WTC11 (cell line): ENCODE measurements at regions not wholly inside any gene's neighbourhood (a gene's known extent, or its start where the extent isn't known, plus 50 kb on each side); places are given as distances from the start of the nearest gene placed in this dataset.
A peak's percentile ranks its signal among the peaks of the same experiment; 100 is the strongest.
"Not testable (repeated sequence)": the region's sequence is repeated elsewhere in the genome, so short reads cannot be mapped to it uniquely, and the experiment has no call there.

Source experiments
- ATAC-seq: fragments of 200-7000 bp; cut with Tn5 transposase; 2 replicates; pipeline ENCODE4 v1.10.0; 2021; ENCODE audit warnings: mild to moderate bottlenecking, moderate library complexity
- CTCF ChIA-PET: fragments of 300-600 bp; sonication (Branson Sonifier 250); formaldehyde crosslinking; loops from one replicate; lab custom pipeline; 2021; ENCODE audit warnings: antibody characterized with exemption; lab: Charles Lee
- POLR2A ChIA-PET: fragments of 350-600 bp; sonication (Branson Sonifier 250); formaldehyde crosslinking; loops from one replicate; lab custom pipeline; 2021; ENCODE audit warnings: antibody characterized with exemption; lab: Charles Lee
- DNase-seq: peaks from one replicate; pipeline ENCODE4 v3.0.0; 2021; ENCODE audit warnings: low spot score
- H3K27ac Mint-ChIP-seq: 2 replicates; pipeline ENCODE4 v1.8.0; 2021; ENCODE audit warnings: mixed read lengths
- H3K27me3 Mint-ChIP-seq: 2 replicates; pipeline ENCODE4 v1.8.0; 2021; ENCODE audit warnings: low read depth, mild to moderate bottlenecking, moderate library complexity, mixed read lengths
- H3K36me3 Mint-ChIP-seq: 2 replicates; pipeline ENCODE4 v1.8.0; 2021; ENCODE audit warnings: mixed read lengths
- H3K4me1 Mint-ChIP-seq: 2 replicates; pipeline ENCODE4 v1.8.0; 2022; ENCODE audit warnings: mixed read lengths
- H3K4me3 Mint-ChIP-seq: 2 replicates; pipeline ENCODE4 v1.8.0; 2021; ENCODE audit warnings: mild to moderate bottlenecking, moderate library complexity, mixed read lengths
- H3K9me3 Mint-ChIP-seq: 2 replicates; pipeline ENCODE4 v1.8.0; 2021; ENCODE audit warnings: mixed read lengths
- ATF3 ChIP-seq: sonication (generic); formaldehyde crosslinking; conservative IDR thresholded peaks from 2 replicates; pipeline ENCODE4 v1.8.1; 2022; ENCODE audit warnings: mild to moderate bottlenecking, missing genetic modification reagents
- CREB1 ChIP-seq: sonication (generic); formaldehyde crosslinking; IDR thresholded peaks from 2 replicates; pipeline ENCODE4 v1.8.0; 2023; ENCODE audit warnings: mild to moderate bottlenecking, missing genetic modification reagents
- CREM ChIP-seq: sonication (generic); formaldehyde crosslinking; IDR thresholded peaks from 2 replicates; pipeline ENCODE4 v1.8.1; 2022; ENCODE audit warnings: mild to moderate bottlenecking, missing genetic modification reagents, moderate library complexity
- ELF4 ChIP-seq: sonication (generic); formaldehyde crosslinking; IDR thresholded peaks from 2 replicates; pipeline ENCODE4 v1.8.1; 2022; ENCODE audit warnings: low read depth, mild to moderate bottlenecking, moderate library complexity, missing genetic modification reagents
- FOXP4 ChIP-seq: sonication (generic); formaldehyde crosslinking; IDR thresholded peaks from 2 replicates; pipeline ENCODE4 v1.8.0; 2022; ENCODE audit warnings: mild to moderate bottlenecking, missing genetic modification reagents
- HMGA2 ChIP-seq: fragments of 250-450 bp; sonication (Bioruptor Pico); IDR thresholded peaks from 2 replicates; pipeline ENCODE4 v1.4.0; 2021; ENCODE audit warnings: mild to moderate bottlenecking, moderate library complexity
- MLX ChIP-seq: sonication (generic); formaldehyde crosslinking; IDR thresholded peaks from 2 replicates; pipeline ENCODE4 v1.8.1; 2023; ENCODE audit warnings: mild to moderate bottlenecking, missing genetic modification reagents, moderate library complexity
- MXD4 ChIP-seq: fragments of 250-450 bp; sonication (Bioruptor Pico); IDR thresholded peaks from 2 replicates; pipeline ENCODE4 v1.8.0; 2021; ENCODE audit warnings: mild to moderate bottlenecking, moderate library complexity, borderline replicate concordance
- NFE2L1 ChIP-seq: sonication (generic); formaldehyde crosslinking; IDR thresholded peaks from 2 replicates; pipeline ENCODE4 v1.8.1; 2023; ENCODE audit warnings: missing genetic modification reagents
- NFYB ChIP-seq: sonication (generic); formaldehyde crosslinking; conservative IDR thresholded peaks from 2 replicates; pipeline ENCODE4 v1.8.0; 2022; ENCODE audit warnings: low read depth, missing genetic modification reagents
- OVOL2 ChIP-seq: fragments of 250-450 bp; sonication (Bioruptor Pico); IDR thresholded peaks from 2 replicates; pipeline ENCODE4 v1.9.0; 2021; ENCODE audit warnings: mild to moderate bottlenecking, borderline replicate concordance
- SP1 ChIP-seq: sonication (generic); formaldehyde crosslinking; conservative IDR thresholded peaks from 2 replicates; pipeline ENCODE4 v1.8.1; 2022; ENCODE audit warnings: missing genetic modification reagents
- TEAD1 ChIP-seq: sonication (generic); formaldehyde crosslinking; IDR thresholded peaks from 2 replicates; pipeline ENCODE4 v1.8.0; 2022; ENCODE audit warnings: mild to moderate bottlenecking, missing genetic modification reagents
- USF2 ChIP-seq: sonication (generic); formaldehyde crosslinking; IDR thresholded peaks from 2 replicates; pipeline ENCODE4 v1.8.1; 2023; ENCODE audit warnings: mild to moderate bottlenecking, missing genetic modification reagents, moderate library complexity
- ZNF121 ChIP-seq: sonication (generic); formaldehyde crosslinking; IDR thresholded peaks from 2 replicates; pipeline ENCODE4 v1.8.0; 2023; ENCODE audit warnings: missing genetic modification reagents
- ZNF232 ChIP-seq: sonication (generic); formaldehyde crosslinking; IDR thresholded peaks from 2 replicates; pipeline ENCODE4 v1.8.0; 2022; ENCODE audit warnings: mild to moderate bottlenecking, missing genetic modification reagents
- ZNF263 ChIP-seq: sonication (generic); formaldehyde crosslinking; IDR thresholded peaks from 2 replicates; pipeline ENCODE4 v1.8.1; 2022; ENCODE audit warnings: low read depth, mild to moderate bottlenecking, moderate library complexity, missing genetic modification reagents
- ZNF416 ChIP-seq: fragments of 250-450 bp; sonication (Bioruptor Pico); IDR thresholded peaks from 2 replicates; pipeline ENCODE4 v1.9.0; 2021; ENCODE audit warnings: mild to moderate bottlenecking, inconsistent platforms
- ZSCAN18 ChIP-seq: fragments of 250-450 bp; sonication (Bioruptor Pico); IDR thresholded peaks from 2 replicates; pipeline ENCODE4 v2.1.2; 2022; ENCODE audit warnings: mild to moderate bottlenecking, moderate library complexity
- TF ChIP-seq, protein P1 (sequence below): sonication (generic); formaldehyde crosslinking; IDR thresholded peaks from 2 replicates; pipeline ENCODE4 v1.8.0; 2023; ENCODE audit warnings: missing genetic modification reagents, mild to moderate bottlenecking, borderline replicate concordance
- TF ChIP-seq, protein P2 (sequence below): sonication (generic); formaldehyde crosslinking; IDR thresholded peaks from 2 replicates; pipeline ENCODE4 v1.8.1; 2022; ENCODE audit warnings: mild to moderate bottlenecking, missing genetic modification reagents, moderate library complexity, borderline replicate concordance
- TF ChIP-seq, protein P3 (sequence below): fragments of 250-450 bp; sonication (Bioruptor Pico); IDR thresholded peaks from 2 replicates; pipeline ENCODE4 v1.9.0; 2021; ENCODE audit warnings: mild to moderate bottlenecking
- TF ChIP-seq, protein P4 (sequence below): sonication (generic); formaldehyde crosslinking; IDR thresholded peaks from 2 replicates; pipeline ENCODE4 v1.8.0; 2022; ENCODE audit warnings: mild to moderate bottlenecking, missing genetic modification reagents

GRCh38 chr17:45672301-45672700 lies 111.8 kb upstream of the CRHR1 start (continued):
- TF ChIP-seq, protein P1, sequence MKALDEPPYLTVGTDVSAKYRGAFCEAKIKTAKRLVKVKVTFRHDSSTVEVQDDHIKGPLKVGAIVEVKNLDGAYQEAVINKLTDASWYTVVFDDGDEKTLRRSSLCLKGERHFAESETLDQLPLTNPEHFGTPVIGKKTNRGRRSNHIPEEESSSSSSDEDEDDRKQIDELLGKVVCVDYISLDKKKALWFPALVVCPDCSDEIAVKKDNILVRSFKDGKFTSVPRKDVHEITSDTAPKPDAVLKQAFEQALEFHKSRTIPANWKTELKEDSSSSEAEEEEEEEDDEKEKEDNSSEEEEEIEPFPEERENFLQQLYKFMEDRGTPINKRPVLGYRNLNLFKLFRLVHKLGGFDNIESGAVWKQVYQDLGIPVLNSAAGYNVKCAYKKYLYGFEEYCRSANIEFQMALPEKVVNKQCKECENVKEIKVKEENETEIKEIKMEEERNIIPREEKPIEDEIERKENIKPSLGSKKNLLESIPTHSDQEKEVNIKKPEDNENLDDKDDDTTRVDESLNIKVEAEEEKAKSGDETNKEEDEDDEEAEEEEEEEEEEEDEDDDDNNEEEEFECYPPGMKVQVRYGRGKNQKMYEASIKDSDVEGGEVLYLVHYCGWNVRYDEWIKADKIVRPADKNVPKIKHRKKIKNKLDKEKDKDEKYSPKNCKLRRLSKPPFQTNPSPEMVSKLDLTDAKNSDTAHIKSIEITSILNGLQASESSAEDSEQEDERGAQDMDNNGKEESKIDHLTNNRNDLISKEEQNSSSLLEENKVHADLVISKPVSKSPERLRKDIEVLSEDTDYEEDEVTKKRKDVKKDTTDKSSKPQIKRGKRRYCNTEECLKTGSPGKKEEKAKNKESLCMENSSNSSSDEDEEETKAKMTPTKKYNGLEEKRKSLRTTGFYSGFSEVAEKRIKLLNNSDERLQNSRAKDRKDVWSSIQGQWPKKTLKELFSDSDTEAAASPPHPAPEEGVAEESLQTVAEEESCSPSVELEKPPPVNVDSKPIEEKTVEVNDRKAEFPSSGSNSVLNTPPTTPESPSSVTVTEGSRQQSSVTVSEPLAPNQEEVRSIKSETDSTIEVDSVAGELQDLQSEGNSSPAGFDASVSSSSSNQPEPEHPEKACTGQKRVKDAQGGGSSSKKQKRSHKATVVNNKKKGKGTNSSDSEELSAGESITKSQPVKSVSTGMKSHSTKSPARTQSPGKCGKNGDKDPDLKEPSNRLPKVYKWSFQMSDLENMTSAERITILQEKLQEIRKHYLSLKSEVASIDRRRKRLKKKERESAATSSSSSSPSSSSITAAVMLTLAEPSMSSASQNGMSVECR (CRISPR knock-in tag) = peak; percentile 49; the same call in 1 of the 2 replicates
- TF ChIP-seq HMGA2 (no peak), USF2 (CRISPR knock-in tag) (peak; percentile 76), TEAD1 (no peak), OVOL2 (no peak), NFE2L1 (CRISPR knock-in tag) (no peak), MXD4 (no peak), ZNF232 (CRISPR knock-in tag) (no peak), ATF3 (CRISPR knock-in tag) (no peak), NFYB (CRISPR knock-in tag) (peak; percentile 90)
- TF ChIP-seq, protein P2, sequence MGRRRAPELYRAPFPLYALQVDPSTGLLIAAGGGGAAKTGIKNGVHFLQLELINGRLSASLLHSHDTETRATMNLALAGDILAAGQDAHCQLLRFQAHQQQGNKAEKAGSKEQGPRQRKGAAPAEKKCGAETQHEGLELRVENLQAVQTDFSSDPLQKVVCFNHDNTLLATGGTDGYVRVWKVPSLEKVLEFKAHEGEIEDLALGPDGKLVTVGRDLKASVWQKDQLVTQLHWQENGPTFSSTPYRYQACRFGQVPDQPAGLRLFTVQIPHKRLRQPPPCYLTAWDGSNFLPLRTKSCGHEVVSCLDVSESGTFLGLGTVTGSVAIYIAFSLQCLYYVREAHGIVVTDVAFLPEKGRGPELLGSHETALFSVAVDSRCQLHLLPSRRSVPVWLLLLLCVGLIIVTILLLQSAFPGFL (CRISPR knock-in tag) = no peak
- TF ChIP-seq, protein P3, sequence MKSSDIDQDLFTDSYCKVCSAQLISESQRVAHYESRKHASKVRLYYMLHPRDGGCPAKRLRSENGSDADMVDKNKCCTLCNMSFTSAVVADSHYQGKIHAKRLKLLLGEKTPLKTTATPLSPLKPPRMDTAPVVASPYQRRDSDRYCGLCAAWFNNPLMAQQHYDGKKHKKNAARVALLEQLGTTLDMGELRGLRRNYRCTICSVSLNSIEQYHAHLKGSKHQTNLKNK (CRISPR knock-in tag) = no peak

- no peak for ATAC-seq
- Mint-ChIP-seq H3K36me3 (no peaks in the 10 kb centered on the region), H3K4me1 (no peaks in the 10 kb centered on the region), H3K4me3 (no peak overlapping the region)
- ChIA-PET CTCF (interaction anchor here (1.0 to 1.1 kb wide), 2 partner anchors 32 to 179 kb away, joined by 3 to 5 read pairs; no protein-coding TSS in a partner anchor), POLR2A (no interaction called here)
- TF ChIP-seq FOXP4 (CRISPR knock-in tag) (no peak), ZSCAN18 (CRISPR knock-in tag) (no peak), MLX (no peak), CREB1 (CRISPR knock-in tag) (no peak), ZNF232 (CRISPR knock-in tag) (no peak), SP1 (no peak), CREM (CRISPR knock-in tag) (no peak), ZNF121 (CRISPR knock-in tag) (no peak), ZNF416 (no peak), ZNF263 (no peak), ELF4 (no peak)
- TF ChIP-seq, protein P4, sequence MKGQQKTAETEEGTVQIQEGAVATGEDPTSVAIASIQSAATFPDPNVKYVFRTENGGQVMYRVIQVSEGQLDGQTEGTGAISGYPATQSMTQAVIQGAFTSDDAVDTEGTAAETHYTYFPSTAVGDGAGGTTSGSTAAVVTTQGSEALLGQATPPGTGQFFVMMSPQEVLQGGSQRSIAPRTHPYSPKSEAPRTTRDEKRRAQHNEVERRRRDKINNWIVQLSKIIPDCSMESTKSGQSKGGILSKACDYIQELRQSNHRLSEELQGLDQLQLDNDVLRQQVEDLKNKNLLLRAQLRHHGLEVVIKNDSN (CRISPR knock-in tag) = no peak
- TF ChIP-seq, all 79 proteins: peak for 0
- H3K9me3 Mint-ChIP-seq = peaks cover 5% of the 10 kb centered on the region
- no peak overlapping the region for H3K27ac Mint-ChIP-seq
- DNase-seq = no peak
- H3K27me3 Mint-ChIP-seq = peaks cover 12% of the 10 kb centered on the region
Measured at GRCh38 chr17:45672792-45673191, 111.3 kb upstream of the CRHR1 start.

- H3K9me3 Mint-ChIP-seq, H3K4me3 Mint-ChIP-seq, H3K4me1 Mint-ChIP-seq, H3K27ac Mint-ChIP-seq, ATAC-seq, H3K36me3 Mint-ChIP-seq, POLR2A ChIA-PET, DNase-seq: not testable (repeated sequence)
- peaks cover 12% of the 10 kb centered on the region for H3K27me3 Mint-ChIP-seq
- CTCF ChIA-PET = interaction anchor here (1.5 to 2.5 kb wide), 2 partner anchors 25 to 33 kb away, joined by 5 to 10 read pairs; no protein-coding TSS in a partner anchor
Measured at GRCh38 chr17:45673759-45674158, 110.4 kb upstream of the CRHR1 start.
